Sigmoid colon (tissue), 6 donors: ENCODE measurements at regions not wholly inside any gene's neighbourhood (a gene's known extent, or its start where the extent isn't known, plus 50 kb on each side); places are given as distances from the start of the nearest gene placed in this dataset.

ENCODE experiments used
- DNase-seq: peaks from one replicate; pipeline ENCODE4 v3.0.0-alpha.2; 2019
- H3K27ac ChIP-seq, 4 donors: fragments of 200-600 bp; sonication (generic); one replicate each; pipeline ENCODE4 v1.5.1; 2016 to 2019; ENCODE audit warnings: mild to moderate bottlenecking in 1 of 4
- H3K27me3 ChIP-seq, 3 donors: fragments of 200-600 bp; sonication (generic); one replicate each; pipeline ENCODE4 v1.5.1; 2019; ENCODE audit warnings: mild to moderate bottlenecking in 1 of 3
- H3K36me3 ChIP-seq, 4 donors: fragments of 200-600 bp; sonication (generic); one replicate each; pipeline ENCODE4 v1.5.1; 2016 to 2019
- H3K4me1 ChIP-seq, 4 donors: fragments of 200-600 bp; sonication (generic); one replicate each; pipeline ENCODE4 v1.5.1; 2017 to 2019
- H3K4me3 ChIP-seq, 4 donors: fragments of 200-600 bp; sonication (generic); one replicate each; pipeline ENCODE4 v1.5.1; 2017 to 2019; ENCODE audit warnings: mild to moderate bottlenecking in 2 of 4, moderate library complexity in 1 of 4
- H3K9me3 ChIP-seq, 4 donors: fragments of 200-600 bp in 3 of 4; sonication (generic) in 3 of 4; one replicate each; pipeline versions ENCODE4 v1.5.1 to v1.6.1; 2013 to 2019
- EP300 ChIP-seq, 4 donors: sonication (generic); formaldehyde crosslinking; IDR thresholded peaks; one replicate each; pipeline ENCODE4 v1.6.1; 2017; ENCODE audit warnings: antibody characterized with exemption in 4 of 4
- POLR2A ChIP-seq, 2 donors: fragments of 450-650 bp; IDR thresholded peaks; one replicate each; pipeline ENCODE4 v1.6.1; 2016; ENCODE audit warnings: antibody characterized with exemption in 2 of 2, mild to moderate bottlenecking in 2 of 2, moderate library complexity in 2 of 2
- POLR2AphosphoS5 ChIP-seq, 4 donors: sonication (generic); formaldehyde crosslinking; IDR thresholded peaks; one replicate each; pipeline ENCODE4 v1.6.1; 2017; ENCODE audit warnings: antibody characterized with exemption in 4 of 4
- WGBS, 2 donors: extraction: QIAGEN DNeasy Blood & Tissue Kit; methylation state at CpG; one replicate each; pipeline ENCODE4 v1.1.7; 2013; 5-methylcytosine and 5-hydroxymethylcytosine counted together
- intact Hi-C: fragments of 100-400 bp; cut with DNase I; formaldehyde crosslinking; loops from one replicate; pipeline ENCODE4 v1.15.1; 2023
- TF ChIP-seq, protein P1 (sequence below), 4 experiments: fragments of 450-650 bp in 3 of 4; fragments of 200-600 bp in 1 of 4; IDR thresholded peaks; one replicate each; pipeline ENCODE4 v1.5.1; 2016 to 2019; ENCODE audit warnings: antibody characterized with exemption in 4 of 4, mild to moderate bottlenecking in 3 of 4, moderate library complexity in 2 of 4
- donor health status: healthy with polysubstance abuse.
- donor health status: healthy.

DNA sequence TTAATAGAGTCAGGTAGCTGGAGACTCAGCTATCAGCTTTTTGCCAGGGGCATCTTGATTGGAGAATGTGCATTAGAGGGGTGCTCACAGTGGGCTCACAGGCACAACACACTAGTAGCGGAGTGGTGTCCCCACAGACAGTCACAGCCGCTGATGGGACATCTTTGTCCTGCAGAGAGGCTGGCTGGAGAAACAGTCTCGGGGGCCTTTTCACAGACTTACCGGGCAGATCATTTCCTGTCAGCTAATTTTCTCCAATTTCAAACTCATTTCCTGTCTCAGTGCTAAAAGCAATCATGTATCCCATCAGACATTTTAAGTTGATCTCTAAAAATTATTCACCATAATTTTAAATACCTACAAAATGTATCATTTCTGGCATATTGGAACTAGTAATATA is 562.6 kb downstream of the DCDC2C start:
- Histone ChIP-seq H3K27ac (no peak overlapping the region), H3K4me1 (no peaks in the 10 kb centered on the region), H3K4me3 (no peak overlapping the region), H3K27me3 (no peaks in the 10 kb centered on the region), H3K36me3 (no peaks in the 10 kb centered on the region), H3K9me3 (no peaks in the 10 kb centered on the region)
- 54 to 82% methylated on average over 4 of the region's 4 CpGs for WGBS, 2 donors
- TF ChIP-seq POLR2AphosphoS5 (IDR thresholded peaks at IDR 0.05): no peak
- TF ChIP-seq, protein P1, sequence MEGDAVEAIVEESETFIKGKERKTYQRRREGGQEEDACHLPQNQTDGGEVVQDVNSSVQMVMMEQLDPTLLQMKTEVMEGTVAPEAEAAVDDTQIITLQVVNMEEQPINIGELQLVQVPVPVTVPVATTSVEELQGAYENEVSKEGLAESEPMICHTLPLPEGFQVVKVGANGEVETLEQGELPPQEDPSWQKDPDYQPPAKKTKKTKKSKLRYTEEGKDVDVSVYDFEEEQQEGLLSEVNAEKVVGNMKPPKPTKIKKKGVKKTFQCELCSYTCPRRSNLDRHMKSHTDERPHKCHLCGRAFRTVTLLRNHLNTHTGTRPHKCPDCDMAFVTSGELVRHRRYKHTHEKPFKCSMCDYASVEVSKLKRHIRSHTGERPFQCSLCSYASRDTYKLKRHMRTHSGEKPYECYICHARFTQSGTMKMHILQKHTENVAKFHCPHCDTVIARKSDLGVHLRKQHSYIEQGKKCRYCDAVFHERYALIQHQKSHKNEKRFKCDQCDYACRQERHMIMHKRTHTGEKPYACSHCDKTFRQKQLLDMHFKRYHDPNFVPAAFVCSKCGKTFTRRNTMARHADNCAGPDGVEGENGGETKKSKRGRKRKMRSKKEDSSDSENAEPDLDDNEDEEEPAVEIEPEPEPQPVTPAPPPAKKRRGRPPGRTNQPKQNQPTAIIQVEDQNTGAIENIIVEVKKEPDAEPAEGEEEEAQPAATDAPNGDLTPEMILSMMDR (IDR thresholded peaks at IDR 0.05): no peak
- TF ChIP-seq POLR2A (IDR thresholded peaks at IDR 0.05): no peak
- DNase-seq: no peak
- intact Hi-C loops: no loop called here

- no peak overlapping the region for H3K4me3 ChIP-seq
- intact Hi-C loops: no loop called here
- TF ChIP-seq POLR2A (IDR thresholded peaks at IDR 0.05) (no peak), EP300 (IDR thresholded peaks at IDR 0.05) (no peak)
- H3K9me3 ChIP-seq: no peaks in the 10 kb centered on the region
- H3K36me3 ChIP-seq: no peaks in the 10 kb centered on the region
- H3K27ac ChIP-seq: no peak overlapping the region
- DNase-seq: no peak
- H3K27me3 ChIP-seq: no peaks in the 10 kb centered on the region
- no peaks in the 10 kb centered on the region for H3K4me1 ChIP-seq
- WGBS, 2 donors: 79 to 87% methylated on average over 2 of the region's 2 CpGs
These were observed 566.5 kb downstream of the DCDC2C start for GRCh38 chr2:4269885-4270284.

- no peaks in the 10 kb centered on the region for H3K9me3 ChIP-seq
- H3K27ac ChIP-seq: no peak overlapping the region
- H3K4me1 ChIP-seq: no peaks in the 10 kb centered on the region
- 83 to 89% methylated on average over 13 of the region's 13 CpGs for WGBS, 2 donors
- H3K36me3 ChIP-seq: no peaks in the 10 kb centered on the region
- TF ChIP-seq POLR2AphosphoS5 (IDR thresholded peaks at IDR 0.05): no peak
- TF ChIP-seq, protein P1 (IDR thresholded peaks at IDR 0.05): no peak
- no peaks in the 10 kb centered on the region for H3K27me3 ChIP-seq
- intact Hi-C loops: no loop called here
- no peak overlapping the region for H3K4me3 ChIP-seq
- DNase-seq: no peak
These were observed 569.0 kb downstream of the DCDC2C start for GRCh38 chr2:4272261-4272858.

DNA sequence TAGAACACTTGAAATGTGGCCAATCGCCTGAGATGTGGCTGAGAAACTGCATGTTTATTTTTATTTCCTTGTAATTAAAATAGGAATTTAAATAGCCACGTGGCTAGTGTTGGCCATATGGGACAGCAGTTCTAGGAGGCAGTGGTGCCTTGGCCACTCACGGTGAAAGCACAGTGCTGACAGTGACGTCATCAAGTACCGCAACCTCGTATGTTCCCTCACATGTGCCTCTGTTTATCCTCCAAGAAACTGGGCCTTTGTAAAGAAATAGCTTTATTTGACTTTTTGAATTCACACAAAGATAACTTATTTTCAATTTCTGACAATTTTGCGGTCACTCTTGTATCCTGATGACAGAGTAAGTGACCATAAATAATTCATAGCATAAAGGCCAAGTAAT is 575.0 kb downstream of the DCDC2C start:
- Histone ChIP-seq H3K4me3 (no peak overlapping the region), H3K27me3 (no peaks in the 10 kb centered on the region), H3K4me1 (no peaks in the 10 kb centered on the region), H3K9me3 (no peaks in the 10 kb centered on the region), H3K27ac (no peak overlapping the region), H3K36me3 (no peaks in the 10 kb centered on the region)
- intact Hi-C loops: no loop called here
- DNase-seq: no peak
- WGBS, 2 donors: 82 to 86% methylated on average over 7 of the region's 7 CpGs
- TF ChIP-seq, protein P1 (IDR thresholded peaks at IDR 0.05): no peak
- TF ChIP-seq POLR2AphosphoS5 (IDR thresholded peaks at IDR 0.05) (no peak), POLR2A (IDR thresholded peaks at IDR 0.05) (no peak)

DNA sequence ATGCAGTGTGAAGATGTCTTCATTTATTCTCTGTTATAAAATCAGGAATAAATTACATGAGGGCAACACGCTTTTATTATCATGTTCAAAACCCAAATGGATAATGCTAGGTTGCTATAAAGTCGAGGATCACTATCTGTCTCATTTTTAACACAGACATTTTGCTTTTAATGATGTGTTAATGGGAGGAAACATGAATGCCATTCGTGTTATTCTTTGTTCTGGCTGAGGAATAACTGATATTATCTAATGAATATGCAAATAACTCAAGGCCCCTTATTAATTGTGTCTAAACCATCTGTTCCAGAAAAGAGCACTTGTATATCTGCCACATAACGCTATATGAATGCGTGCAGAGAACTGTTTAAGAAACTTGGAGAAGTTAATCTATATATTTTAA is 576.1 kb downstream of the DCDC2C start:
- no peaks in the 10 kb centered on the region for H3K27me3 ChIP-seq
- no peaks in the 10 kb centered on the region for H3K9me3 ChIP-seq
- TF ChIP-seq EP300 (IDR thresholded peaks at IDR 0.05) (no peak), POLR2A (IDR thresholded peaks at IDR 0.05) (no peak), POLR2AphosphoS5 (IDR thresholded peaks at IDR 0.05) (no peak)
- TF ChIP-seq, protein P1 (IDR thresholded peaks at IDR 0.05): no peak
- H3K4me1 ChIP-seq: no peaks in the 10 kb centered on the region
- DNase-seq: no peak
- H3K27ac ChIP-seq: no peak overlapping the region
- WGBS, 2 donors: 68 to 79% methylated on average over 5 of the region's 5 CpGs
- intact Hi-C loops: no loop called here
- no peak overlapping the region for H3K4me3 ChIP-seq
- no peaks in the 10 kb centered on the region for H3K36me3 ChIP-seq
